Loucy (cell line): ENCODE measurements at regions not wholly inside any gene's neighbourhood (a gene's known extent, or its start where the extent isn't known, plus 50 kb on each side); places are given as distances from the start of the nearest gene placed in this dataset.

Source experiments
- CTCF ChIP-seq: fragments of 200-600 bp; sonication (generic); conservative IDR thresholded peaks from 2 replicates; pipeline ENCODE4 v1.5.1; 2014; ENCODE audit warnings: mild to moderate bottlenecking, antibody characterized with exemption, low read length
- EZH2phosphoT487 ChIP-seq: fragments of 200-600 bp; IDR thresholded peaks from 2 replicates; pipeline ENCODE4 v1.6.1; 2018; ENCODE audit warnings: antibody characterized with exemption, mild to moderate bottlenecking, moderate library complexity, borderline replicate concordance

GRCh38 chr5:99929067-99929805 lies 605.9 kb upstream of the FAM174A start:
- TF ChIP-seq CTCF (no peak), EZH2phosphoT487 (no peak)
